ENCODE measurements at regions not wholly inside any gene's neighbourhood (a gene's known extent, or its start where the extent isn't known, plus 50 kb on each side); places are given as distances from the start of the nearest gene placed in this dataset.

DNA sequence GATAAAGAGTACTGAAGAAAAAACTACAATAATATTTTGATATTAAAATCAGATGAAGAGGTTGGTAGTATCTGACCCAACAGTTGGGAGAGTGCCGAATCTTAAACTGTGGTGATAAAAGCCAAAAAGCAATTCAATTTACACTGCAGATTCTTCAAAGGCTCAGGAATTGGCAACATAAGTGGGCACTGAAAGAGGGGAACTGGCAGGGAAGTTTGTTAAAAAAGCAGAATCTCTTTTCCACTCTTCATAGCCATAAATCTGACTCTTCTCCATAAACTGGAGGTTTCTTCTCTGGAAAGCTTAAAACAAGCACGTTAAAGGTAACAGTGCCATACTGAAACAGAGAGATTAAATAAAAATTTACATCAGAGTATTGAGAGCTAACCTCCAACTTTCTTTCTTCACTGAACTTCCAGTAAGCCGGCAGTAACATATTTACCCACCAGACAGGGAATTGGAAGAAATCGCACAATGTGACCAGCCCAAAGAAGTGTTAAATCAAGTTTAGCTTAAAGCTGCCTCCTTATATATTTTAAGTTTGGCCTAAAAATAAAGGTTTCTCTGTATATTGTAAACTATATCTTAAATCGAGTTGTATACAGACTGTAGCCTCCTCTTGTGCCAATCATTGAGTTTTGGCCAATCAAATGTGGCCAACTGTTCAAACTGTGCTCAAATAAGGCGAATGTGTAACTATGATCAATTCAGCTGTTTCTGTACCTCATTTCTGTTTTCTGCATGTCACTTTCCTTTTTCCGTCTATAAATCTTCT, 358.3 kb downstream of the NXPE2 start:
- no peak for DNase-seq (ENCODE audit: low read depth)

DNA sequence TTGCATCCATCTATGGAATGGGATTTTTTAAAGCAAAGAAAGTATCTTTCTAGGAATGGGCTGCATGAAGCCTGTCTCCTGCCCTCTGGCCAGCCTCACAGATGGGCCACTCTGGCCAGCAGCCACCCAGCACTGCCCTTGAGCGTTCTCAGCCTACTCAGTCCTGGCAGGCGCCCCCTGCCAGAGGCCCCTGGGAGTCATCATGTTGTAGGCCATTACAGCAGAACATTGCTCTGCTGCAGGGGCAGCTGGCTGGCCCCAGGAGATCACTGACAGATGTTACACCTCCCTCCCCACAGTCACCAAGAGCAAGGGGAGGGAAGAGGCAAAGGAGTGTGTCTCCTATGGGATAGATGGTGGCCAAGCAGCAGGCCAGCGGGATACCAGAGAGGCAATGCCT, 363.7 kb downstream of the NXPE2 start:
- DNase-seq (ENCODE audit: low read depth), result no peak

- no peak for DNase-seq (ENCODE audit: low read depth)
These were observed 369.3 kb downstream of the NXPE2 start for GRCh38 chr11:115047631-115048030.

DNA sequence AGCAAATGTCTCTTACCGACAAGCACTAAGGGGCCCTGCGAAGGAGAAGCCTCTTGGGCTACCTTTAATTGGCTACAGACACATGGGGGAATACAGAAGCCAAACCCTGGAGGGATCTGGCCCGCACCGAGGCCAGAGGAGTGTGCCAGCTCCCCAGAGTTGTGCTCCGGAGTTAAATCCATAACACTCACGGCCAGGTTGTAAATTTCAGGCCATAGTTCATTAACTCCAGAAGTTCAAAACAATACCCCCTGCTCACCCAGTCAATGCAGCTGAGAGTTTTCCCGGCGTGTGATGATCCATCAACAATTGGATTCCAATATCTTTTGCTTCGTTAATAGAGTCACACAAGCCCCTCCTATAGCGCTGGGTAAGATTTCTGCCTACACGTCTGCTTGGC, 371.5 kb downstream of the NXPE2 start:
- DNase-seq (ENCODE audit: low read depth), result no peak

- DNase-seq (ENCODE audit: low read depth), result no peak
These were observed 372.4 kb downstream of the NXPE2 start for GRCh38 chr11:115050756-115051155.

GRCh38 chr11:115051938-115052590, 373.7 kb downstream of the NXPE2 start:
- DNase-seq (ENCODE audit: low read depth), result no peak

- no peak for DNase-seq (ENCODE audit: low read depth)
These were observed 374.3 kb downstream of the NXPE2 start for GRCh38 chr11:115052601-115053000.

DNA sequence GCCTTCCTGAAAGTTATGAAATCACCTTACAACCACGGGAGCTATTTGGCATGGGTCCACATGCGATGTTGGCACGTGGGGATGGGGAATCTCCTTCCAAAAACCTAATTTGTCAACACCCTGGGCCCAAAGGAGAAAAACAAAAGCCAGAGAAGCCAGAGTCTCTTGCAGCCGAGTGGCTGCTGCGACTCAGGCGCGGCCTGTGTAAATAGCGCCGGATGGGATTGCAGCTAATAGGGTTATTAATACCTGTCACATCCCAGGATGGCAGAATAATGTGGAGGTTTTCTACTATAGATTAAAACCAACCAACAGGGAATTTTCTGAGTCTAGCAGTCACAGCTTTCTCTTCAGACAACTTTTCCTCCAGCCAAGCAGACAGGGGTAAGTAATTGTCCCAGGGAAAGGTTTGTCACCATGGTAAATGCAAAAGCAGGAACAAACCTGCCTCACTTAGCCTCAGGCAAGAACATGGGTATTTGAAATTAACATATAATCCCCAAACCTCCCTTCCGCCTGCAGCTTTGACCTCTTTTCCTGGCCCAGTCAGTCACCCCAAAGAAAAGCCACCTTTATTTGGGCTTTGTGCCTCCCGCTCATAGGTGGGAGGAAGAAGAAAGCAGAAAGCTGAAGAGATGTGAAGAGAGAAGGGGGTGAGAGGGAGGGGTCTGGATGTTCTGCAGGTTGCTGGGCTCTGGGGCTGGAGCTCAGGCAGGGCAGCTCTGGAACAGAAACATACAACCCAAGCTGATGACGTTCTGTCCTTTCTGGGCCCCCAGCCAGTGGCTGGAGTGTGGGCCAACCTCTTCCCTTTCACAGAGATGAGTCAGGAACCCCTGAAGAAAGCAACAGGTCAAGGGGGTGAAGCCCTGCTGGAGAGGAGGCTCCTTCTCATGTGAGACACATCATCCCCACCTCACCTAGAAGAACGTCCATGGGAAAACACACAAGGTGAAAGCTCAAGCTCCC, 376.5 kb downstream of the NXPE2 start:
- DNase-seq (ENCODE audit: low read depth), result no peak

- DNase-seq (ENCODE audit: low read depth), result no peak
These were observed 378.2 kb downstream of the NXPE2 start for GRCh38 chr11:115056514-115056913.

GRCh38 chr11:115060840-115061239, 382.5 kb downstream of the NXPE2 start:
- no peak for DNase-seq (ENCODE audit: low read depth)

- DNase-seq (ENCODE audit: low read depth), result no peak
These were observed 387.0 kb downstream of the NXPE2 start for GRCh38 chr11:115065314-115065713.

DNA sequence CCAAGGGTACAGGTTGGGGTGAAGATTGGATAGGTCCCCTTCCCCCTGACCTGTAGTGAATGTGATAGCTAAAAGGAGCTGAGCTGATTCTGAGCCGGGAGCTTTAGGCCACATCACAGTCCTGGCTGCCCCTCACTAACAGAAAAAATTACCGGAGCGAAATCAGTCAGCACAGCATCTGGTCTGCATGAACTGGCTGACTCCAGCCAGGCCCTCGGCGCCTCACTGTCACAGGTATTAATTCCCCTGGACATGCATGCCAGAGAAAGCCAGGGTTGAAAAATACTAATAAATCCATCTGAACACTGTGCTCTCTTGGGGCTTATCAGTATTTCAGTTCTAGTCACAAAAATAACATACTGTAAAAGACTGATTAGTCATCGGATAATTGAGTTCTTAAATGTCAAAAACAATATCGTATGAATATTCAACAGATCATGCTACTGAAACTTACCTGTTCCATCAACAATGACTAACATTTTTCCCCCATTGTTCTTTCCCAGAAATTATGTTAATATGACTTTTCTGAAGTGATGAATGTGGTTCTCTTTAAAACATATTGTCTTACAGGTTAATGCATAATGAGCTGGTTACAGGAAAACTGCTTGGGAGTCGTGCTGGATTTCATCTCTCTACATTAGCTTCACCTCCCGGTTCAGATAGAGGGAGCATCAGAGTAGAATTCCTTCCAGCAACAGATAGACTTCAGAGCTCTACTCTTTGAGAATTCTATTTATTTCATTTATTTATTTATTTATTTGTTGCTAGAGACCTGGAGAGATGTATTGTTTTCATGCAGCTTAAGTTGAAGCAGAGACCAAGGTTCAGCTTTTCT, 387.7 kb downstream of the NXPE2 start:
- DNase-seq (ENCODE audit: low read depth), result no peak

DNA sequence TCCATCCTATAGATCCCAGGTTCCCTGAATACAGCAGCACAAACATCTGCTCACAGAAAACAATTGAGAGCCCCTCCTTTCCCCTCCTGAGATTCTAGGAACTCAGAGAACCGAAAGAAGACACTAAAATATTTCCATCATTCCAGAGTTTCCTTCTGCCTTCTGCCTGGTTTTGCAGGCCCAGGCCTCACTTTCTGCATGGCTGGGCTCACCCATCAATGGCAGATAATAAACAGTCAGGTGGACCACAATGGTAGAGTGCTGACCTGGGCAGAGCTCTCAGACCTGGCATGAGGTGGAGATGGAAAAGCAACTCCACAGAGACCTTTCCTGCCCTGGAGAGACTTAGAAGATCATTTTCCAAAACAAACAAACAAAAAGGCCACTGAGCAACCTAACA, 389.1 kb downstream of the NXPE2 start:
- DNase-seq (ENCODE audit: low read depth), result no peak

- no peak for DNase-seq (ENCODE audit: low read depth)
These were observed 389.7 kb downstream of the NXPE2 start for GRCh38 chr11:115067900-115068530.

DNA sequence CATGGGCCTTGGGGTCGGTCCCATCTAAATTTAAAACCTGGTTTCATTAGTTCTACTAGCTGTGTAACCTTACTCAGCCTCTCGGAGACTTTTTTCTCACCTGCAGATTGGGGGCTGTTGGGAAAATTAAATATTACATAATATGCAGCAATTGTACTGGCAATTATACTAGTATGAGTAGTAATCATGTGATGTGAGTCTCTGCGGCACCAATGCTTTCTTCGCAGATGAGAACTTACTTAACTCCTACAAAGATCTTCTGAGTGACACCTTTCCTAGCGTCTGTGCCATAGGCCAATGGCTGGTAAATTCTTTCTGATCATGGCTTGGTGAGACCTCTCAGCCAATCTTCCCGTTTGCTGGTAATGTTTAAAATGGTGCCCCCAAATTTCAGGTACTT, 391.3 kb downstream of the NXPE2 start:
- DNase-seq (ENCODE audit: low read depth), result no peak

DNA sequence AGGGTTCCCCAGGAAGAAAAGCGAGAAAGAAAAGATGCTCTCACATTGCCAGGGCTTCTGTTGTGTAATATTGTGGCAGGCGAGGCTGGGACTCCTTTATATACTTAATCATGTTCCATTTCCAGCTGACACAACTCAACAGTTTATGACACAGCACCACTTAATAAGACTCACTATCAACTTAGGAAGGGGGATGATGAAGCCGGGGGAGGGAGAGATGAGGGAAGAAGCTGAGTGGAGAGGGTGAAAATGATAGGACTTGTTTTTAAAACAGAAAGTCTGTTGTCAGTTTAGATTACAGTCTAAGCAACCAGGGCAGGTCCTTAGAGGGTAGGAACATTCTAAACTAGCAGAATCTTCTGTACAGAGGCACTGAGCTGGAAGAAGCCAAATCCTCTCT, 397.0 kb downstream of the NXPE2 start:
- no peak for DNase-seq (ENCODE audit: low read depth)

DNA sequence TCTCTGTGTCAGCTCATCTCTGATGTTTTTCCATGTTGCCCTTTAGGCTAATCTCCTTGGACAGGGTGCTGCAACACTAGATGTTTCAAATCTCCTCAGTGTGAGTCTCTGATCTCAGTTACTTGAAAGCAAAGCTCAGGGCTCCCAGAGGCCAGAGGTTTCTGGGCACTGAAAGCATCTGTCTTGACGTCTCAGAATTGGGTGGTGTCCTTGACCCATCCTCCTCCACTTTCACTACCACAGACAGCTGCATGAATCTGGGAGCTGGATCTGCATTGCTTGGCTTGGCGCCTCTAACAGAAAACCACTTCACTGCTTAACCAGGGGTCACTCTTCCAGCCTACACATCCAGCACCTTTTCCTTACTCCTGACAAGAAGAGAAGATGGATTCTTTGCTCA, 399.4 kb downstream of the NXPE2 start:
- DNase-seq (ENCODE audit: low read depth), result no peak

DNA sequence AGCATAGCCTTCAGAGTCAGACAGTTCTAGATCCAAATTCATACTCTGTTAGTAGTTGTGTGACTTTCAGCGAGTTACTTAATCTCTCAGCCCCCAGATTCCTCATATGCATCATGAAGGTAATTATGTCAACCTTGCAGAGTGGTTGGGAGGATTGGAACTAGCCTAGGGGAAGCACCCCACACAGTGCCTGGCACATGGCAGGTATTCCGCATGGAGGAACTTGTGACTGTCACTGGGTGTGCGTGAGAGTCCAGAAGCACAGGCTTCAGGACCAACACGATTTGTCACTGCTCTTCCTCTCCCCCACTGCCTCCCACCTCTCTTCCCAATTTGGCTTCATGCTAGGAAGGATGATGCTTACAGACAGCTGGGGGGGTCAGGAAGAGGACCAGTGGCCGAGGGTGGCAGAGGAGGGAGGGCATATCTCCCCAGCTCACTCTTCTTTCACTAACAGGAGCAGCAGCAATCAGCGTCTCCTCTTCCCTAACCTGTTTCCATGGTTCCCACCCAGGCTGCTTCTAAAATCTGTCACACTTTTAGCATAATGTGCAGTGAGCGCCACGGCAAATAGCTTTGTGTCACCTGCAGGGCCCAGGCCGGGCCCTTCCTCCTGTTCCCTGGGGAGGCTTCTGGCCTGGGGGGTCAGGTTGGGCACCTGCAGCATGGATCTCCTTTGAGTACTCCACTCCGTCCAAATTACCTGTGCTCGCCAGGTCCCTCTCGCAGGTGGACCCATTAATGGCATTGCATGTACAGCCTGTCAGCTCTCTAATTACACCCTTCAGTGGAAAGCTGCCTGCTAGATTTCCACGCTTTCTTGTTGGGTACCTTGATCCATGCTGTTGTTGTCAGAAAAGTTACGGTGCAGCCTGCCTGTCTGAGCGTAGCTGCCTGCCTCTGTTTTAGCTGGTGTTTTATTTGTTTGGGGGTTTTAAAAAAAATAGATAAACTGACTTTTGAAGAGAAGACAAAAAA, 400.4 kb downstream of the NXPE2 start:
- no peak for DNase-seq (ENCODE audit: low read depth)

DNA sequence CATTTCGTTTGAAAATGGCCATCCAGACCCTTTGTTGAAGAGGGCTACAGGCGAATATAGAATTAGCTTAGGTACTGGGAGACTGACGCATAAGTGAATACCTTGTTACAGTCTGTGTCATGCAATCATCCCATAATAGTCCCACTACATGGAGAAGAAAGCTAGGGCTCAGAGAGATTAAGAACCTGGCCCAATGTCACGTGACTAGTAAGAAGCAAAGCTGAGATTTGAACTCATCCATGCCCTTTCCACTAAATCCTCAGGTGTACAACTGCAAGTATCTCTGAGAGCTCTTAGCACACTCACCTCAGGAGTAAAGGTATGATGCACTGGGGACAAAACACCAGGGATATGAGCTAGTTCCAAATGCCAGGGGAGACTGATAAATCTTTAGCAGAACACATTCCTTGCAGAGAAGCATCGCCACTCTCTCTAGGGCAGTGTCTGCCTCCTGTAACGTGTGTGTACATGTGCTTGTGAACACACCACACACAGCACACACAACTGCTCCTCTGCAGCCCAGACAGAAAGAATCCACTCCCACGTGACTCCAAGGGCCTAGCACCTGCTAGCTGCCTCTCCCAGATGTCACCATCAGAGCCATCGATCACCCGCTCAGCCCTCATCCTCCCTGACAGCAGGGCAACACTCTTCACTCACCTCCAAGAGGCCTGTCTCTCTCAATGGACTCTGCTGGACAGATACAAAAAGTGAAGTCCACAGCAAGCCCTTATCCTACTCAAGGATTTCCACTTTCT, 402.8 kb downstream of the NXPE2 start:
- no peak for DNase-seq (ENCODE audit: low read depth)
